Astrocyte (in vitro differentiated cells and primary cell): ENCODE measurements at regions not wholly inside any gene's neighbourhood (a gene's known extent, or its start where the extent isn't known, plus 50 kb on each side); places are given as distances from the start of the nearest gene placed in this dataset.

Experiments
- DNase-seq: peaks from one replicate; pipeline ENCODE4 v3.0.0-alpha.2; 2010; ENCODE audit warnings: low read depth
- FAIRE-seq: peaks from 2 replicates; lab custom pipeline; 2011; peaks lifted over from hg19 to GRCh38; lab: Jason Lieb, UNC
- H2AFZ ChIP-seq: 2 replicates; pipeline ENCODE4 v1.6.0; 2012; ENCODE audit warnings: low read depth, low read length, inconsistent platforms
- H3K27ac ChIP-seq: 2 replicates; pipeline ENCODE4 v1.5.1; 2011; ENCODE audit warnings: low read depth, low read length, inconsistent platforms
- H3K27me3 ChIP-seq: 2 replicates; pipeline ENCODE4 v1.6.0; 2011; ENCODE audit warnings: low read length, inconsistent platforms; ENCODE audit not compliant: insufficient read depth
- H3K36me3 ChIP-seq: 2 replicates; pipeline ENCODE4 v1.5.1; 2011; ENCODE audit warnings: low read length, inconsistent platforms; ENCODE audit not compliant: insufficient read depth
- H3K4me1 ChIP-seq: 2 replicates; pipeline ENCODE4 v1.5.1; 2011; ENCODE audit warnings: low read length, inconsistent platforms; ENCODE audit not compliant: insufficient read depth
- H3K4me2 ChIP-seq: 2 replicates; pipeline ENCODE4 v1.6.0; 2012; ENCODE audit warnings: low read length, inconsistent platforms
- H3K4me3 ChIP-seq: 2 replicates; pipeline ENCODE4 v1.5.1; 2011; ENCODE audit warnings: low read depth, mild to moderate bottlenecking, low read length, inconsistent platforms; ENCODE audit not compliant: insufficient read depth
- H3K79me2 ChIP-seq: 2 replicates; pipeline ENCODE4 v1.6.0; 2012; ENCODE audit warnings: mild to moderate bottlenecking, low read length, inconsistent platforms; ENCODE audit not compliant: insufficient read depth
- H3K9ac ChIP-seq: 2 replicates; pipeline ENCODE4 v1.6.0; 2012; ENCODE audit warnings: mild to moderate bottlenecking, low read length, inconsistent platforms
- H3K9me3 ChIP-seq: 2 replicates; pipeline ENCODE4 v1.5.1; 2012; ENCODE audit warnings: low read depth, mild to moderate bottlenecking, low read length, inconsistent platforms; ENCODE audit not compliant: insufficient read depth
- H4K20me1 ChIP-seq: 2 replicates; pipeline ENCODE4 v1.6.0; 2012; ENCODE audit warnings: low read length, inconsistent platforms; ENCODE audit not compliant: insufficient read depth
- H3K27ac Mint-ChIP-seq: one replicate; pipeline ENCODE4 v1.8.0; 2021; ENCODE audit warnings: mild to moderate bottlenecking, mixed read lengths; ENCODE audit not compliant: unreplicated experiment
- H3K27me3 Mint-ChIP-seq: one replicate; pipeline ENCODE4 v1.8.0; 2021; ENCODE audit warnings: low read depth, mixed read lengths; ENCODE audit not compliant: unreplicated experiment
- H3K36me3 Mint-ChIP-seq: one replicate; pipeline ENCODE4 v1.8.0; 2021; ENCODE audit warnings: low read depth, mixed read lengths; ENCODE audit not compliant: unreplicated experiment
- H3K4me1 Mint-ChIP-seq: one replicate; pipeline ENCODE4 v1.8.0; 2021; ENCODE audit warnings: low read depth, mixed read lengths; ENCODE audit not compliant: unreplicated experiment
- H3K4me3 Mint-ChIP-seq: one replicate; pipeline ENCODE4 v1.8.0; 2021; ENCODE audit warnings: mild to moderate bottlenecking, moderate library complexity, mixed read lengths; ENCODE audit not compliant: unreplicated experiment
- H3K9me3 Mint-ChIP-seq: one replicate; pipeline ENCODE4 v1.8.0; 2021; ENCODE audit warnings: mild to moderate bottlenecking, mixed read lengths; ENCODE audit not compliant: unreplicated experiment
- CTCF ChIP-seq: IDR thresholded peaks from 2 replicates; pipeline ENCODE4 v1.5.1; 2011; ENCODE audit warnings: low read depth, mild to moderate bottlenecking, inconsistent platforms, low read length, moderate library complexity; ENCODE audit not compliant: insufficient read depth
- EZH2 ChIP-seq: IDR thresholded peaks from 2 replicates; pipeline ENCODE4 v1.6.1; 2012; ENCODE audit warnings: mild to moderate bottlenecking, low read length, inconsistent platforms; ENCODE audit not compliant: insufficient read depth

GRCh38 chr4:157423526-157424020 lies 203.0 kb downstream of the GRIA2 start:
- H3K4me2 ChIP-seq, result no peak overlapping the region
- no peaks in the 10 kb centered on the region for H3K27me3 ChIP-seq
- TF ChIP-seq CTCF, result no peak
- TF ChIP-seq EZH2, result no peak
- no peaks in the 10 kb centered on the region for H3K4me1 ChIP-seq
- Mint-ChIP-seq H3K27ac (no peak overlapping the region), H3K36me3 (no peaks in the 10 kb centered on the region), H3K27me3 (no peaks in the 10 kb centered on the region), H3K9me3 (peaks cover 2% of the 10 kb centered on the region), H3K4me1 (no peaks in the 10 kb centered on the region), H3K4me3 (no peak overlapping the region)
- no peak overlapping the region for H3K9ac ChIP-seq
- H2AFZ ChIP-seq, result no peak overlapping the region
- H3K27ac ChIP-seq, result no peak overlapping the region
- H4K20me1 ChIP-seq, result no peaks in the 10 kb centered on the region
- H3K4me3 ChIP-seq, result no peak overlapping the region
- no peaks in the 10 kb centered on the region for H3K36me3 ChIP-seq
- H3K9me3 ChIP-seq, result no peaks in the 10 kb centered on the region
- no peak for FAIRE-seq
- no peak for DNase-seq
- H3K79me2 ChIP-seq, result no peaks in the 10 kb centered on the region

GRCh38 chr4:157421365-157421764 lies 200.8 kb downstream of the GRIA2 start:
- no peak overlapping the region for H3K4me3 Mint-ChIP-seq
- H4K20me1 ChIP-seq, result no peaks in the 10 kb centered on the region
- no peaks in the 10 kb centered on the region for H3K36me3 Mint-ChIP-seq
- no peaks in the 10 kb centered on the region for H3K9me3 Mint-ChIP-seq
- H3K4me3 ChIP-seq, result no peak overlapping the region
- no peaks in the 10 kb centered on the region for H3K4me1 ChIP-seq
- H3K79me2 ChIP-seq, result no peaks in the 10 kb centered on the region
- TF ChIP-seq CTCF (no peak), EZH2 (no peak)
- no peaks in the 10 kb centered on the region for H3K9me3 ChIP-seq
- no peak overlapping the region for H3K27ac ChIP-seq
- no peak overlapping the region for H3K9ac ChIP-seq
- H3K4me2 ChIP-seq, result no peak overlapping the region
- no peak overlapping the region for H2AFZ ChIP-seq
- no peak for FAIRE-seq
- no peaks in the 10 kb centered on the region for H3K4me1 Mint-ChIP-seq
- H3K27ac Mint-ChIP-seq, result no peak overlapping the region
- H3K27me3 ChIP-seq, result no peaks in the 10 kb centered on the region
- no peaks in the 10 kb centered on the region for H3K27me3 Mint-ChIP-seq
- H3K36me3 ChIP-seq, result no peaks in the 10 kb centered on the region
- DNase-seq, result no peak
